Peyer's patch (tissue), 4 donors: ENCODE measurements at regions not wholly inside any gene's neighbourhood (a gene's known extent, or its start where the extent isn't known, plus 50 kb on each side); places are given as distances from the start of the nearest gene placed in this dataset.

Experiments
- CTCF ChIP-seq, 6 experiments: fragments of 450-650 bp in 4 of 6; fragments of 200-600 bp in 2 of 6; sonication (generic) in 1 of 6; IDR thresholded peaks; one replicate each; pipeline ENCODE4 v1.5.1; 2017 to 2019; ENCODE audit warnings: antibody characterized with exemption in 6 of 6, mild to moderate bottlenecking in 3 of 6, moderate library complexity in 1 of 6
- POLR2A ChIP-seq, 2 donors: fragments of 450-650 bp; IDR thresholded peaks; one replicate each; pipeline ENCODE4 v1.5.1; 2017; ENCODE audit warnings: antibody characterized with exemption in 2 of 2, mild to moderate bottlenecking in 2 of 2, moderate library complexity in 2 of 2

GRCh38 chr5:74341221-74341620 lies 299.3 kb downstream of the ENC1 start:
- no peak for TF ChIP-seq CTCF (IDR thresholded peaks at IDR 0.05)
- TF ChIP-seq POLR2A (IDR thresholded peaks at IDR 0.05) = no peak
